ENCODE measurements at regions not wholly inside any gene's neighbourhood (a gene's known extent, or its start where the extent isn't known, plus 50 kb on each side); places are given as distances from the start of the nearest gene placed in this dataset.

DNA sequence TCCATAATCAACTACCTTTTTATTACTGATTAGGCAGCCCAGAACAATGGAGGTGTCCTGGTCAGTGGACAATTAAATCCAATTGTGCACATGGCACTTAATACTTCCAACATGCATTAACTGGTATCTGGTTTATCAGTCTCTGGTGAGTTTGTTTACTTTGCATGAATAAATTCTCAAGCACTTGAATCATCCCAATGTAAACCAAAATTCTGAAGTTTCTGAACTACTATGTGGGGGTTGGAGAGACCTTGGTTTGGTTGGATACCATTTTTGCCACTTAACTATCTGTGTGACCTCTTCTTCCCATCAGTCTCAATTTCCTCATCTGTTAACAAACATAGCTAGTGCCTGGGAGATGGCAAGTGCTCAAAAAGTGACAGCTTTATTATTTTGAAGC is 70.5 kb upstream of the MAP4 start:
- no peak for TF ChIP-seq POLR2A (IDR thresholded peaks at IDR 0.05)
- TF ChIP-seq, protein P1, sequence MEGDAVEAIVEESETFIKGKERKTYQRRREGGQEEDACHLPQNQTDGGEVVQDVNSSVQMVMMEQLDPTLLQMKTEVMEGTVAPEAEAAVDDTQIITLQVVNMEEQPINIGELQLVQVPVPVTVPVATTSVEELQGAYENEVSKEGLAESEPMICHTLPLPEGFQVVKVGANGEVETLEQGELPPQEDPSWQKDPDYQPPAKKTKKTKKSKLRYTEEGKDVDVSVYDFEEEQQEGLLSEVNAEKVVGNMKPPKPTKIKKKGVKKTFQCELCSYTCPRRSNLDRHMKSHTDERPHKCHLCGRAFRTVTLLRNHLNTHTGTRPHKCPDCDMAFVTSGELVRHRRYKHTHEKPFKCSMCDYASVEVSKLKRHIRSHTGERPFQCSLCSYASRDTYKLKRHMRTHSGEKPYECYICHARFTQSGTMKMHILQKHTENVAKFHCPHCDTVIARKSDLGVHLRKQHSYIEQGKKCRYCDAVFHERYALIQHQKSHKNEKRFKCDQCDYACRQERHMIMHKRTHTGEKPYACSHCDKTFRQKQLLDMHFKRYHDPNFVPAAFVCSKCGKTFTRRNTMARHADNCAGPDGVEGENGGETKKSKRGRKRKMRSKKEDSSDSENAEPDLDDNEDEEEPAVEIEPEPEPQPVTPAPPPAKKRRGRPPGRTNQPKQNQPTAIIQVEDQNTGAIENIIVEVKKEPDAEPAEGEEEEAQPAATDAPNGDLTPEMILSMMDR (IDR thresholded peaks at IDR 0.05), result no peak

Measured in esophagus squamous epithelium (tissue), 4 donors.